ENCODE measurements at regions not wholly inside any gene's neighbourhood (a gene's known extent, or its start where the extent isn't known, plus 50 kb on each side); places are given as distances from the start of the nearest gene placed in this dataset.

- Histone ChIP-seq H3K36me3 (no peaks in the 10 kb centered on the region), H3K4me3 (no peak overlapping the region), H3K27me3 (no peaks in the 10 kb centered on the region), H3K9me3 (no peaks in the 10 kb centered on the region), H3K27ac (no peak overlapping the region), H3K4me1 (no peaks in the 10 kb centered on the region)
- in situ Hi-C loops (cut with MboI; ENCODE audit: low pct_ligation_motif_present in 1 of 4, low pct_unique_long_range_greater_than_20kb in 1 of 4, low sequenced_read_pairs in 3 of 4) (no loop called here), intact Hi-C loops (cut with DNase I; ENCODE audit: low total_unique reads) (no loop called here)
- 73 to 76% methylated on average over 2 of the region's 2 CpGs for WGBS, 2 donors (ENCODE audit: low coverage in 1 of 2)
- no peak for DNase-seq
- TF ChIP-seq EP300 (IDR thresholded peaks at IDR 0.05; ENCODE audit: low read depth), result no peak
- no peak for TF ChIP-seq CTCF (IDR thresholded peaks at IDR 0.05)
- no peak for TF ChIP-seq POLR2AphosphoS5 (IDR thresholded peaks at IDR 0.05)
- no peak for TF ChIP-seq POLR2A (IDR thresholded peaks at IDR 0.05)
Measured at GRCh38 chr4:45188501-45188900, 462.1 kb upstream of the GNPDA2 start.

DNA sequence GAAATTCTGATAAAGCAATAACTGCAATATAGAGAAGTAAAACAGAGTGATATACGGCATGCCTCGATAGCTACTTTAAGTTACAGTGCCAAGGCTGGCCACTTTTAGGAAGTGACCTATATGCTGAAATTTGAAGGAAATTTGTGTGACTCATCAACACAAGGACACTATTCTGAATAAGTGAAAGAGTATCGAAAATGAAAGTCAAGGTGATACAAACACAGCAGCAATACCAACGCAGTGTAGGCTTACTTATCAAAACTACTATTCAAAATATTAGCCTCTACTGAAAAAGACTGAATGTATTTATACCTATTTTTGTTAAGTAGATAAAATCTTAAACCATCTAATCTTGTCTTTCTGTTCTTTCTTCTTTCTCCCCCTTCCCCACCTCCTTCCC is 459.9 kb upstream of the GNPDA2 start:
- Histone ChIP-seq H3K4me1 (no peaks in the 10 kb centered on the region), H3K36me3 (no peaks in the 10 kb centered on the region), H3K9me3 (no peaks in the 10 kb centered on the region), H3K4me3 (no peak overlapping the region), H3K27ac (no peak overlapping the region), H3K27me3 (no peaks in the 10 kb centered on the region)
- in situ Hi-C loops (cut with MboI; ENCODE audit: low pct_ligation_motif_present in 1 of 4, low pct_unique_long_range_greater_than_20kb in 1 of 4, low sequenced_read_pairs in 3 of 4) (no loop called here), intact Hi-C loops (cut with DNase I; ENCODE audit: low total_unique reads) (no loop called here)
- DNase-seq, result no peak
- TF ChIP-seq EP300 (IDR thresholded peaks at IDR 0.05; ENCODE audit: low read depth) (no peak), POLR2A (IDR thresholded peaks at IDR 0.05) (no peak), POLR2AphosphoS5 (IDR thresholded peaks at IDR 0.05) (no peak), CTCF (IDR thresholded peaks at IDR 0.05) (no peak)
- WGBS, 2 donors (ENCODE audit: low coverage in 1 of 2), result 84 to 100% methylated on average over 3 to 4 of the region's 4 CpGs

DNA sequence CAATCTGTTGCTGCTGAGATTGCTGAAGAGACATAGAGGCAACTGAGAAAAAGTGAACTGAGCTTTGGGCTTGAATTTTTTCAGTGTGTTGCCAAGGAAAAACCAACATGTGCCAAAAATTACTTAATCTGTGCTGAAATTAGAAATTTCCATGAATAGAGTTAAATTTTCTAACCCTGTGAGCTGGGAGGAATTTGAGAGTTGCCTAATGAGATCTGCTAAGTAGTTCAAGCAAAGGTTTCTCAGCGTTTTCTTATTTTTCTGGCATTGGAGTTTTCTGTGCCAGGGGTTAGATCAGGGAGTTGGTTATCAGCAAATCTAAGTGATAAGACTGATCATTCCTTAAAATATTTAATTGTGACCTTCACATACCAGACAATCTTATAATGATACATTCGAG is 457.5 kb upstream of the GNPDA2 start:
- H3K36me3 ChIP-seq, result no peaks in the 10 kb centered on the region
- no peak overlapping the region for H3K27ac ChIP-seq
- no peak overlapping the region for H3K4me3 ChIP-seq
- intact Hi-C loops (cut with DNase I; ENCODE audit: low total_unique reads), result no loop called here
- no peaks in the 10 kb centered on the region for H3K4me1 ChIP-seq
- TF ChIP-seq CTCF (IDR thresholded peaks at IDR 0.05) (no peak), EP300 (IDR thresholded peaks at IDR 0.05; ENCODE audit: low read depth) (no peak), POLR2AphosphoS5 (IDR thresholded peaks at IDR 0.05) (no peak), POLR2A (IDR thresholded peaks at IDR 0.05) (no peak)
- in situ Hi-C loops (cut with MboI; ENCODE audit: low pct_ligation_motif_present in 1 of 4, low pct_unique_long_range_greater_than_20kb in 1 of 4, low sequenced_read_pairs in 3 of 4), result no loop called here
- DNase-seq, result no peak
- no peaks in the 10 kb centered on the region for H3K27me3 ChIP-seq
- H3K9me3 ChIP-seq, result no peaks in the 10 kb centered on the region
- WGBS, 2 donors (ENCODE audit: low coverage in 1 of 2), result 69 to 80% methylated on average over 2 of the region's 2 CpGs

- H3K27me3 ChIP-seq, result no peaks in the 10 kb centered on the region
- in situ Hi-C loops (cut with MboI; ENCODE audit: low pct_ligation_motif_present in 1 of 4, low pct_unique_long_range_greater_than_20kb in 1 of 4, low sequenced_read_pairs in 3 of 4), result no loop called here
- intact Hi-C loops (cut with DNase I; ENCODE audit: low total_unique reads), result no loop called here
- TF ChIP-seq EP300 (IDR thresholded peaks at IDR 0.05; ENCODE audit: low read depth) (no peak), CTCF (IDR thresholded peaks at IDR 0.05) (no peak), POLR2A (IDR thresholded peaks at IDR 0.05) (no peak), POLR2AphosphoS5 (IDR thresholded peaks at IDR 0.05) (no peak)
- DNase-seq, result no peak
- H3K9me3 ChIP-seq, result no peaks in the 10 kb centered on the region
- no peaks in the 10 kb centered on the region for H3K4me1 ChIP-seq
- H3K36me3 ChIP-seq, result no peaks in the 10 kb centered on the region
- 91% methylated on average over 6 of the region's 6 CpGs; no CpG with 5 or more reads in 1 of the 2 donors for WGBS, 2 donors (ENCODE audit: low coverage in 1 of 2)
- no peak overlapping the region for H3K4me3 ChIP-seq
- H3K27ac ChIP-seq, result no peak overlapping the region
Measured at GRCh38 chr4:45172636-45173035, 446.3 kb upstream of the GNPDA2 start.
